AG04449 (cell line): ENCODE measurements at regions not wholly inside any gene's neighbourhood (a gene's known extent, or its start where the extent isn't known, plus 50 kb on each side); places are given as distances from the start of the nearest gene placed in this dataset.

ENCODE experiments used
- CTCF ChIA-PET: fragments of 350-600 bp; formaldehyde crosslinking; extraction: SDS; loops from one replicate; lab custom pipeline; 2021; ENCODE audit warnings: antibody characterized with exemption; lab: Yijun Ruan, JAX
- POLR2A ChIA-PET: fragments of 400-600, 350-600 bp; formaldehyde crosslinking; extraction: SDS; loops from one replicate; lab custom pipeline; 2020; ENCODE audit warnings: antibody characterized with exemption, inconsistent platforms; lab: Yijun Ruan, JAX
- DNase-seq: peaks from one replicate; pipeline ENCODE4 v3.0.0-alpha.2; 2010; ENCODE audit warnings: low read depth, low spot score
- H3K4me3 ChIP-seq: 2 replicates; pipeline ENCODE4 v1.5.1; 2011; ENCODE audit warnings: low read depth, mild to moderate bottlenecking, control low read depth, low read length
- CTCF ChIP-seq: IDR thresholded peaks from one replicate; pipeline ENCODE4 v1.5.1; 2011; ENCODE audit warnings: mild to moderate bottlenecking, moderate library complexity, low read length, control low read depth, inconsistent platforms; ENCODE audit not compliant: insufficient read depth; ENCODE audit errors: missing control alignments

GRCh38 chr7:13639396-13639795 lies 350.1 kb downstream of the ETV1 start:
- no peak for TF ChIP-seq CTCF
- no peak overlapping the region for H3K4me3 ChIP-seq
- no peak for DNase-seq
- ChIA-PET POLR2A (no interaction called here), CTCF (no interaction called here)

GRCh38 chr7:13641714-13642113 lies 347.8 kb downstream of the ETV1 start:
- ChIA-PET CTCF (no interaction called here), POLR2A (no interaction called here)
- no peak for DNase-seq
- no peak overlapping the region for H3K4me3 ChIP-seq
- no peak for TF ChIP-seq CTCF

GRCh38 chr7:13651167-13651566 lies 338.3 kb downstream of the ETV1 start:
- no peak for TF ChIP-seq CTCF
- no peak overlapping the region for H3K4me3 ChIP-seq
- DNase-seq = no peak
- ChIA-PET POLR2A (no interaction called here), CTCF (no interaction called here)

GRCh38 chr7:13656330-13656729 lies 333.1 kb downstream of the ETV1 start:
- no peak overlapping the region for H3K4me3 ChIP-seq
- ChIA-PET POLR2A (no interaction called here), CTCF (no interaction called here)
- TF ChIP-seq CTCF = no peak
- no peak for DNase-seq

GRCh38 chr7:13673290-13673689 lies 316.2 kb downstream of the ETV1 start:
- ChIA-PET POLR2A (no interaction called here), CTCF (no interaction called here)
- no peak for DNase-seq
- no peak overlapping the region for H3K4me3 ChIP-seq
- TF ChIP-seq CTCF = no peak

GRCh38 chr7:13682626-13683025 lies 306.8 kb downstream of the ETV1 start:
- ChIA-PET CTCF (no interaction called here), POLR2A (no interaction called here)
- H3K4me3 ChIP-seq = no peak overlapping the region
- no peak for TF ChIP-seq CTCF
- no peak for DNase-seq

GRCh38 chr7:13687500-13687899 lies 302.0 kb downstream of the ETV1 start:
- H3K4me3 ChIP-seq = no peak overlapping the region
- CTCF ChIA-PET = no interaction called here
- TF ChIP-seq CTCF = no peak
- POLR2A ChIA-PET = no interaction called here
- no peak for DNase-seq
